ENCODE measurements at regions not wholly inside any gene's neighbourhood (a gene's known extent, or its start where the extent isn't known, plus 50 kb on each side); places are given as distances from the start of the nearest gene placed in this dataset.

DNA sequence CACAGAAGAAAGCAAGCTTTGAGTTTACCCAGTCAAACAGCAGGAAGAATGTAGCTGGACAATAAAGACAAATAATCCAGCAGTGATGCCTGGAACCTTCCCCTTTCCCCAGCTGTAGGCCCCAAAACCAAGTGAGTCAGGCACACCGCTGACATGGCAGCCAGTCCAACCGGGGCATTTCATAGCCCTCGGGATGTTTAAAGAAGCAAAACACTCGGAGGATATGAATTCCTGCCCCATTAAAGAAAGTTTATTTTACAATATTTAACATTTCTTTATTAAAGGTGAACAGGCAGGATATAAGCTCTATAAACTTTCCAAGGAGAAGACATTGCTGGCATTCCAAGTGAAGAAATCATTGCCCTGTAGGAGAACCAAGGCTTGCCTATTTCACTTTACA lies 507.6 kb upstream of the TNP1 start:
- Mint-ChIP-seq H3K4me1 (ENCODE audit: low read depth) (no peaks in the 10 kb centered on the region), H3K27ac (no peak overlapping the region), H3K4me3 (no peak overlapping the region)

DNA sequence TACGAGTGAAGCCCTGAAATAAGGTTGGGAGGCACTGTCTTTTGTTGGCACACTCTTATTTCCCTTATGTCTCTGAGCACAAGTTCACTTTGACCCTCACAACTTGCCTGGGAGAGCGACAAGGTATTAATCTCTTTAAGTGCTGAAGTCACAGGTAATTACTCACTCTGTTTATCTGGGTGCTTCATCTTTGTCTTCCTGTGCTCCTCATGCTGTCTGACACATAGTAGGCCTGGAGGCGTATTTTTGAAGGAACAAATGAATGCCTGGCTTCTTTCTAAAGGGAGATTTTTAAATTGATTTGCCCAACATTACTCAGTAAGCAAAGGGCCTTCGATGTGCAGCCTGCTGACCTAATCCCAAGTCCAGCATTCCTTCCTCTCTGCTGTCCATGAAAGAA lies 507.1 kb upstream of the TNP1 start:
- no peak overlapping the region for H3K4me3 Mint-ChIP-seq
- no peaks in the 10 kb centered on the region for H3K4me1 Mint-ChIP-seq (ENCODE audit: low read depth)
- H3K36me3 Mint-ChIP-seq (ENCODE audit: low read depth): no peaks in the 10 kb centered on the region
- H3K27me3 Mint-ChIP-seq (ENCODE audit: low read depth): no peaks in the 10 kb centered on the region
- no peak overlapping the region for H3K27ac Mint-ChIP-seq
- H3K9me3 Mint-ChIP-seq: no peaks in the 10 kb centered on the region

More for the DNA sequence above, 507.6 kb upstream of the TNP1 start:
- Mint-ChIP-seq H3K36me3 (ENCODE audit: low read depth) (no peaks in the 10 kb centered on the region), H3K27me3 (ENCODE audit: low read depth) (no peaks in the 10 kb centered on the region), H3K9me3 (no peaks in the 10 kb centered on the region)

DNA sequence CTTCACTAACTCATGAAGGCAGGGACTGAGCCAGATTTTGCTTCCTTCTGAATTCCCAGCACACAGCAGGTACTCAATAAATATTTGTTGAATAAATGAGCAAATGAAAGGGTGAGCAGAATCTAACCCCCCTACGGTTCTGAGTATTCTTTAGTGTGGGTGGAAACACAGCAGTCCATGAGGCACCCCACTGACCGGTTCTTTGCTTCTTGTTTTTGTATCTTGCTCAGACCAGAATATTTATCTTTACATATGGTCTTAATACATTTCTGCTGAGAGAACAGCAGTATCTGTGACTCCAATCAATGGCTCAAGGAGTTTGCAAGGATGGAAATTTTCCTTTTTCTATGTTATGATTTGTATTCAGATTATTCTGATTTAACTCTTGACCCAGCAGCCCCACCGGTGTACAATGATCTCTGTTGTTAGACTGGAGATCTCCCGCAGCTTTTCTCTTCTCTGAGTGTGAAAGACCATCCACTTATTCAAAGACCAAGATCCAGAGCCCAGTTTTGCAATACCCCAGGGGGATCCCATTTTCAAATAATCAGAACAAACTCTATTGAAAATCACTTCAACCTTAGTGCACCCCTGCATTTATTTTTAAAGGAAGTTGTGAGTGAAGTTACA lies 506.5 kb upstream of the TNP1 start:
- no peaks in the 10 kb centered on the region for H3K27me3 Mint-ChIP-seq (ENCODE audit: low read depth)

GRCh38 chr2:217365656-217366055 lies 505.8 kb upstream of the TNP1 start:
- H3K4me1 Mint-ChIP-seq (ENCODE audit: low read depth): no peaks in the 10 kb centered on the region
- H3K27me3 Mint-ChIP-seq (ENCODE audit: low read depth): no peaks in the 10 kb centered on the region
- H3K27ac Mint-ChIP-seq: no peak overlapping the region
- H3K9me3 Mint-ChIP-seq: no peaks in the 10 kb centered on the region
- no peak overlapping the region for H3K4me3 Mint-ChIP-seq
- H3K36me3 Mint-ChIP-seq (ENCODE audit: low read depth): no peaks in the 10 kb centered on the region

More for the DNA sequence above, 506.5 kb upstream of the TNP1 start:
- H3K36me3 Mint-ChIP-seq (ENCODE audit: low read depth): no peaks in the 10 kb centered on the region
- H3K4me1 Mint-ChIP-seq (ENCODE audit: low read depth): no peaks in the 10 kb centered on the region
- H3K4me3 Mint-ChIP-seq: no peak overlapping the region
- H3K9me3 Mint-ChIP-seq: no peaks in the 10 kb centered on the region
- no peak overlapping the region for H3K27ac Mint-ChIP-seq

DNA sequence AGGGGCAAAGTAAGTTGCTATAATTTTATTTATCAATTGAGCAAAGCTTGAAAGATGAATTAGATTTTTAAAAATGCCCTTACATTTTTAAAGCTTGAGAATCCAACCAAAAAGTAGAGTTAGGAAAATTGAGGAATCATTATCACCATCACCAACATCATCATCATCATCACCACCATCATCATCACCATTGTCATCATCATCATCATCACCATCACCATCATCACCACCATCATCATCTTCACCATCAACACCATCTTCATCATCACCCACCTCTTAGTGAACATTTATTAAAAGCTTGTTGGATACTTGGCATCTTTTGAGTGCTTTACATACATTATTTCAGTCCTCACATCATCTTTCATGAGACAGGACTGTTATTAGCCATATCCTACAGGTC lies 504.4 kb upstream of the TNP1 start:
- Mint-ChIP-seq H3K27me3 (ENCODE audit: low read depth) (no peaks in the 10 kb centered on the region), H3K4me1 (ENCODE audit: low read depth) (no peaks in the 10 kb centered on the region), H3K4me3 (no peak overlapping the region), H3K27ac (no peak overlapping the region), H3K9me3 (no peaks in the 10 kb centered on the region), H3K36me3 (ENCODE audit: low read depth) (no peaks in the 10 kb centered on the region)

- Mint-ChIP-seq H3K4me1 (ENCODE audit: low read depth) (no peaks in the 10 kb centered on the region), H3K9me3 (no peaks in the 10 kb centered on the region), H3K27ac (no peak overlapping the region), H3K27me3 (ENCODE audit: low read depth) (no peaks in the 10 kb centered on the region), H3K36me3 (ENCODE audit: low read depth) (no peaks in the 10 kb centered on the region), H3K4me3 (no peak overlapping the region)
Observed at GRCh38 chr2:217363470-217363869, 503.6 kb upstream of the TNP1 start.

DNA sequence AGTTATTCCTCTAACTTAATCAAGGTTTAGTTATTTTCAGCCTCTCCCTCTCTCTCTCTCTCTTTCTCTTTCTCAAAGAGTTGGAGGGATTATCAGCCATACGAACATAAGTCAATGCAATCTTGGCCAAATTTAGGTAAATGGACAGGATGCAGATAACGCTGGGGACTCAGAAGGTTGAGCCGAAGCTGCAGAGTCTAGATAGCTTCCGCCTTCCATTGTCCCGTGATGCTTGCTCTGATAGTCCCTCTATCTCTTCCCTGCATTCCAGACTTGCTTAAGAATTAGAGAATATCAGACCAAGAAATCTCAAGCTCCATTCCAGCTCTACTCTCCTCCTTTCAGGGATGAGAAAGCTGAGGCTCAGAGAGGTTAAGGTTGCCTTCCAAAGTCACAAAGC lies 502.8 kb upstream of the TNP1 start:
- Mint-ChIP-seq H3K27me3 (ENCODE audit: low read depth) (no peaks in the 10 kb centered on the region), H3K9me3 (no peaks in the 10 kb centered on the region), H3K4me1 (ENCODE audit: low read depth) (no peaks in the 10 kb centered on the region), H3K4me3 (no peak overlapping the region), H3K27ac (no peak overlapping the region), H3K36me3 (ENCODE audit: low read depth) (no peaks in the 10 kb centered on the region)

DNA sequence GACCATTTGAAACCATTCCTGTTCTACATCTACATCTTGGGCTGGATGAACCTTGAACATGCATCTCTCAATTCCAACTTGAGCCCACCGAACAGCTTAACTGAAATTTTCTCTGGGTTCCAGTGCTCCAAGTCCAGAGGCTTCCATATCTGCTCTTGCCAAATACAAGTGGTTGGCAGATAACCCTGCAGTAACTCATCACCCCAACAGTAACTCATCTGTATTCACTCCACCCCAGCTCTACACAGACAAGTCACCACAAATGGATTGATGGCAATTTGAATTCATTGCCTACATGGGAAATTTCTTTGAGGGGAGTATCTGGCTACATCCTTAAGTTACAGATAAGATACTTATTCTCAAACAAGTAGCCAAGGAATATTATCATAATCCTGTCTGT lies 502.4 kb upstream of the TNP1 start:
- Mint-ChIP-seq H3K4me3 (no peak overlapping the region), H3K27me3 (ENCODE audit: low read depth) (no peaks in the 10 kb centered on the region), H3K4me1 (ENCODE audit: low read depth) (no peaks in the 10 kb centered on the region), H3K27ac (no peak overlapping the region), H3K36me3 (ENCODE audit: low read depth) (no peaks in the 10 kb centered on the region), H3K9me3 (no peaks in the 10 kb centered on the region)

- no peak overlapping the region for H3K27ac Mint-ChIP-seq
- no peaks in the 10 kb centered on the region for H3K4me1 Mint-ChIP-seq (ENCODE audit: low read depth)
- no peaks in the 10 kb centered on the region for H3K36me3 Mint-ChIP-seq (ENCODE audit: low read depth)
- H3K4me3 Mint-ChIP-seq: no peak overlapping the region
- no peaks in the 10 kb centered on the region for H3K27me3 Mint-ChIP-seq (ENCODE audit: low read depth)
- H3K9me3 Mint-ChIP-seq: no peaks in the 10 kb centered on the region
Observed at GRCh38 chr2:217361483-217361880, 501.6 kb upstream of the TNP1 start.

DNA sequence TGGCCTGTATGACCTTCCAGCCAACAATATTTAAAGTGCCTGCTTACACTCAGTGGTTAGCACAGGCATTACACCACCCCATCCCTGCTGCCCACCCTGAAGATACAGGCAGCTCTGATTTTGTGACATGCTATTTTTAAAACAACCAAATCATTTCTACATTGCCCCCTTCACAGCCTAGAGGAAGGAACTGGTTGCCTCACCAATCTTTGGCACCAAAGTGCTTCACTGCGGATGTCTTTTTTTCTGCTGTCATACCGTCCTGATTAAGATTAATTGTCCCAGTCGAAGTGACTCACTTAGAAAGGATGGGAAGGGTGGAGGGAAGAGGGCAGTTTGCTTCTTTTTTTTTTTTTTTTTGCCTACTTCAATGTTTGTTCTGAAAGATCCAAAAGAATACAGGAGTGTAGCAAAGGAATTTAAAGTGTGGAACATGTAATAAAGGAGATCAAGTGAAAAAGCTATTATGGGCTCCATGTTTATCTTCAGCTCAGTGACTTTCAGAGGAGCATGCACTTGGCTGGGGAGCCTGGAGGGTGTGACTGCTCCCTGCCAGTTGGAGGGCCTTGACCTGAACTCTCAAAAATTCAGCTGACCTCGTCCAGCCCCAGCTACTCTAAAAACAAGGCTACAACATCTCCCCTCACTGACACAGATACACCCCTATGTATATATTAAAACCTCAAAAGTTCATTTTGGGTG lies 501.1 kb upstream of the TNP1 start:
- Mint-ChIP-seq H3K36me3 (ENCODE audit: low read depth) (no peaks in the 10 kb centered on the region), H3K4me1 (ENCODE audit: low read depth) (no peaks in the 10 kb centered on the region), H3K4me3 (no peak overlapping the region), H3K9me3 (no peaks in the 10 kb centered on the region), H3K27ac (no peak overlapping the region), H3K27me3 (ENCODE audit: low read depth) (no peaks in the 10 kb centered on the region)

DNA sequence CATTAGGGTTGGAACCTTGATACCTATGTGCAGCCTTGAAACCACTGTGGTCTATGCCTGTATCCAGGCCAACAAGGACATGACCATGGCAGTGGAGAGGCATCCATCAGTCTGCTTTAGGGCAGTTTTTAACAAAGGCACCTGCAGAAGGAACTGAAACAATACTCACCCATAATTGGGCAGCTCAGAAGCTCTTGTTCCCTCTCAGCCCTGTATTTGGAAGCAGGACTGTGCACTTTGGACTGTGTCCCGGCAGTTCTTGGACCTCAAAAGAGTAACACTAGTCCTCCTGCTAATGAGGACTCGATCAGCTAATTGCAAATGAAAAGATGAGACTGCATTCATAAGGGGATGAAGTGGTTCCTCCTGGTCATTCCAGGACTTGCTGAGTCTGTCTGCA lies 500.2 kb upstream of the TNP1 start:
- H3K36me3 Mint-ChIP-seq (ENCODE audit: low read depth): no peaks in the 10 kb centered on the region
- no peak overlapping the region for H3K4me3 Mint-ChIP-seq
- no peaks in the 10 kb centered on the region for H3K27me3 Mint-ChIP-seq (ENCODE audit: low read depth)
- H3K4me1 Mint-ChIP-seq (ENCODE audit: low read depth): no peaks in the 10 kb centered on the region
- no peak overlapping the region for H3K27ac Mint-ChIP-seq
- H3K9me3 Mint-ChIP-seq: no peaks in the 10 kb centered on the region

- H3K27ac Mint-ChIP-seq: no peak overlapping the region
Observed at GRCh38 chr2:217357886-217358620, 498.2 kb upstream of the TNP1 start.

DNA sequence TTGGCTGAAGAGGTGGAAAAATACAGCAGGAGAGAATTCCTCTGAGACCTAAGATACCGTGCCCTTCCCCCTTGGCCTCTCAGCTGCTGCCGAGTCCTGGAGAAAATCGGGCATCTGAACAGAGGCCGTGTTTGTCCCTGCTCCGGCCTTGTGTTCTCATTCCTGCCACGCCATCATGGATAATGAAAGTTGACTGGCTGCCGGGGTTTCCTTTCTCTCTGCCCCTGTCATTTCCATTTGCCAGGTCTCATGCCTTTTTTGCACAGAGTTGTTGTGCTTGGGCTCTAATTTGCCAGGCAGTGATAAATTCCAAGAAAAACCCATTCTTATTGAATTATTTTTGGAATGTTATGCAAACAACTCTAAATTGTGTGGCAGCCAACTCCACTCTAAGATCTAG lies 496.9 kb upstream of the TNP1 start:
- Mint-ChIP-seq H3K36me3 (ENCODE audit: low read depth) (no peaks in the 10 kb centered on the region), H3K27ac (no peak overlapping the region), H3K27me3 (ENCODE audit: low read depth) (no peaks in the 10 kb centered on the region), H3K4me1 (ENCODE audit: low read depth) (no peaks in the 10 kb centered on the region), H3K4me3 (no peak overlapping the region), H3K9me3 (no peaks in the 10 kb centered on the region)

More at GRCh38 chr2:217357886-217358620, 498.2 kb upstream of the TNP1 start:
- no peaks in the 10 kb centered on the region for H3K9me3 Mint-ChIP-seq
- no peaks in the 10 kb centered on the region for H3K27me3 Mint-ChIP-seq (ENCODE audit: low read depth)
- no peaks in the 10 kb centered on the region for H3K36me3 Mint-ChIP-seq (ENCODE audit: low read depth)
- no peaks in the 10 kb centered on the region for H3K4me1 Mint-ChIP-seq (ENCODE audit: low read depth)
- H3K4me3 Mint-ChIP-seq: no peak overlapping the region

- H3K4me3 Mint-ChIP-seq: no peak overlapping the region
Observed at GRCh38 chr2:217356142-217356541, 496.3 kb upstream of the TNP1 start.

DNA sequence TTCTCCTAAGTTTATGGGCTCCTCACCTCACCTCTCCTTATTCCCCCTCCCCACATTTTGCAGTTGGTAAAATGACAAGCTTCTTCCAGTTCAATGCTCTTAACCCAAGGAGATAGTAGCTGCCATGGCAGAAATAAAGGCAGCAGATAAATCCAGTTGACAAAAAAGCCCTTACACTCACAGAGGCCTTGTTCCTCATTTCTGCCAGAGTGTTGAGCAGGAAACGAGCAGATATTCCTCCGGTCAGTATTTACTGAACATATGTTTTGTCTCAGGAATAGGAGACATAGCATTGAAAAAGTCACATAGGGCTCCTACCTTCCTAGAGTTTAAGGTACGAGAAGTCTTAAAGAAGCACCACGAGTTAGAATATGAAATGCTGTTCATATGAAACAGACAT lies 493.7 kb upstream of the TNP1 start:
- Mint-ChIP-seq H3K27ac (no peak overlapping the region), H3K4me1 (ENCODE audit: low read depth) (no peaks in the 10 kb centered on the region), H3K9me3 (peaks cover 1% of the 10 kb centered on the region), H3K36me3 (ENCODE audit: low read depth) (no peaks in the 10 kb centered on the region), H3K4me3 (no peak overlapping the region), H3K27me3 (ENCODE audit: low read depth) (no peaks in the 10 kb centered on the region)

More at GRCh38 chr2:217356142-217356541, 496.3 kb upstream of the TNP1 start:
- no peak overlapping the region for H3K27ac Mint-ChIP-seq
- no peaks in the 10 kb centered on the region for H3K36me3 Mint-ChIP-seq (ENCODE audit: low read depth)
- H3K4me1 Mint-ChIP-seq (ENCODE audit: low read depth): no peaks in the 10 kb centered on the region
- no peaks in the 10 kb centered on the region for H3K27me3 Mint-ChIP-seq (ENCODE audit: low read depth)
- H3K9me3 Mint-ChIP-seq: no peaks in the 10 kb centered on the region

All from T-helper 1 cell treated with Interleukin-12 subunit alpha and Interleukin-12 subunit beta and Interleukin-4 antibody, amounts not matched to agents 30 μg/mL and 1 μg/mL, for 36 hours (primary cell).